HG02623 (cell line): ENCODE measurements at regions not wholly inside any gene's neighbourhood (a gene's known extent, or its start where the extent isn't known, plus 50 kb on each side); places are given as distances from the start of the nearest gene placed in this dataset.

Experiments used
- ATAC-seq: cut with Tn5 transposase; IDR thresholded peaks from one replicate; pipeline ENCODE4 v1.9.1; 2021; ENCODE audit warnings: moderate library complexity; ENCODE audit not compliant: unreplicated experiment

DNA sequence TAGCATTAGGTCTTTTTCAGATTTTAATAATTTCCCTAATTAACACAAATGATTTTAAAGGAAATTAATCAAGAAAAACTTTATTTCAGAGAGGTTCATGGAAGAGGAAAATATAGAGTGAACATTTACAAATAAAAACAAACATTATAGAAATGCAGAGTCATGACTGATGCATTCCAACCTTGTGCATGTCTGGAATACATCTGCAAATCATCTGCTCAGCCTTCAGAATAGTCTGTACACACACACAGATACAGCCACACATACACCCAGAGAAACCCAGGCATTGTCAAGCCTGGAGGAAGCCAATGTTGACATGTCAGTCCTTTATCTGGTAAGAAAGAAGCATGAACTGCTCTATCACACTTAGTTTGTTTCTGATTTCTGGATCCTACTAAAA lies 61.3 kb upstream of the NFKB1 start:
- no peak for ATAC-seq

DNA sequence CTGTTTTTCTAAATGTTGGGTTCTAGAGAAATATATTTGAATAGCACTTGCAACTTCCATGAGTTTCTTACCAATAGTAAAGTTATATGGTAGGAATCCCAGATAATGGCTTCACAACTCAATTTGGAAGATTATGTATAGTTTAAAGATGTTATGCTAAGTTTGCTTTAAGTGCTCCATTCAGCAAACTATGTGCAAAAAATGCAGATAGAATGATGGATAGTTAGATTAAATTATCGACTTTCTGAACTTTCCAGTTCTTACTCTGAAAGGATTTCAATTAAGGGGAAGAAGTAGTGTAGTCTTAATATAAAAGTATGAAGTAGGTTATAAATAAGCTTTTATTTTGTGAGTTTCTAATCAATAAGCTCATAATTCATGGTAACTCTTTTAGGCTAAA lies 60.7 kb upstream of the NFKB1 start:
- no peak for ATAC-seq

DNA sequence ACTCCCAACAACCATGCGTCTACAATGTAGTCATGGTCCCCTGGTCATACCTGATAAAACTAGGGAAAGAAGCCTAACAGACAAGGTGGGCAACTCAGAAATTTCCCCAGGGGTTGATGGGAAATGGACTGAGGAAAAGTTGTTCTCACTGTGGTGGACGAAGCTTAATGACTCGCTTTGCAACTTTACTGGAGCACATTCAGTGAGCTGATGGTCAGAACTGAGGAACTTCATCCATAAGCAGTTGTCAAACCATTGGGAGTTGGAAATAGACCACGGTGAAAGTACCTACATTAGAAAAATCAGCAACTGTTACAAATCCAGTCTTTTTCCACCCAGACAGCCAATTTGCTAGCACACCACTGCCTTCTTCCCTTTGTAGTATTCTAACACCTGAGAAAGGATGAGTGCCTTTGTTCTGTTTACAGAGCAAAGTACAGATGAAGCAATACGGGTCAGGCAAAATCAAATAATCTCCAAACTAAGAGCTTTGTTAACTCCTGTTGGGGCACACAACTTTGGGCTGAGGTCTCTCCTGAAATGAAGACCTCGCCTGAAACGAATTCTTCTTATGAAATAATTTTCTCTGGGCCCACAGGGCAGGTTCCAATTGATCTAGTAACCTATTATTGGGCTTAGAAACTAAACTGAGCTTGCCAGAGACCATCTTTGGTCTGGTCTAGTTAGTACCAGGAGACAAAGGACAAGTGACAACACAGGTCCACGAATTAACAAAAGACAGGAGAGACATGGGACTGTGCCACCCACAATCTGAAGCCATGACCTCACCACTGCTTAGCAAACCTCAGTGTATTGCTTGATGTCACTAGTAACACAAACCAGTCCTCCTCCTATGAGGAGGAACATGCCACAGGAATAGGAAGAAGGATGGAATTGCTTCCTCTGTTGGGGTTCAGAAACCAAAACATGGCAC lies 58.9 kb upstream of the NFKB1 start:
- ATAC-seq: no peak

DNA sequence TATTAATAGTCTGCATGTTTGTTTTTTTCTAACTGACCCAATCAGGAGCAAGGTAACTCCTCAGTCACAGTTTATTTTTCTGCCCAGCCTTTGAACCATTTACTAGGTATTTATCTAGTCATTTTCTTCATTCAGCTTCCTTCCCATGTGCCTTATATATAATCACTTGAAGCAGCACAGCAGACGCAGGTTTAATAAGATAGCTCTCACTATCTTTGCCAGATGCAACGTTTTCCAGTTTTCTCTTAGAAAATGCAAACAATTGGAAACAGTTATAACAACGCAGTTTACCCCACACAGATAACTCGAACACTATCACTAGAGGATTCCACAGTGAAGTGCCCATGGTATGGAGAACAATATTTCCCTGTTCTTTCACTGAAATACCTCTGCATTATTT lies 56.4 kb upstream of the NFKB1 start:
- no peak for ATAC-seq

DNA sequence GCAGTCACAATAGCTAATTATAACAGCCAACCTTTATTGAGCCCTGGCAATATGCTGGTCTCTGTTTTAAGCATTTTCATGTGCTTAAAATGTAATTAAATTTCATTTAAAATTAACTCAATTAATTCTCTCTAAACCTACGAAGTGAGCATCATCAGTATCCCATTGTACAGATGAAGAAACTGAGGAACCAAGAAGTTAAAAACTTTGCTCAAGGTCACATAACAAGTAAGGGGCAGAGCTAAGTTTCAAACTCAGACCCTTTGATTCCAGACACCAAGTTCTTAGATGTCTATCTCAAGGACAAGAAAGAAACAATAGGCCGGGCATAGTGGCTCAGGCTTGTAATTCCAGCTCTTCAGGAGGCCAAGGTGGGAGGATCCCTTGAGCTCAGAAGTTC lies 55.9 kb upstream of the NFKB1 start:
- ATAC-seq: no peak

DNA sequence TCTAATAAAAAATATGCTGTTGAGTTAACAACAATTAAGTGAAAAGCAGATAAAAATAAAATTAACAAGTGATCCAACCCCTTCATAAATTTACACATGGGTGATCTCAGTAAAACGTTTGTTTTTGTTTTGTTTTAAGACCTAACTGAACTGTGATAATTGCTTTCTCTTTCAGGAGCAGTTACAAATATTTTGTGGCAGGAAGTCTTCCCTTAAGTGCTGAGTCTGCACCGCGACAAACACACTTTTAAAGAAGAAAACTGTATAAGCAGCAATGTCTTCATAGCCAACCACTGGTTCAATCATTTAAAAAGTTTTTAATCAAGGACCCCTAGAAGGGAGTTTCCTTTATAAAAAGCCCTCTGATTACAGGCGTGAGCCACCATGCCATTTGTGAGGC lies 53.7 kb upstream of the NFKB1 start:
- no peak for ATAC-seq

DNA sequence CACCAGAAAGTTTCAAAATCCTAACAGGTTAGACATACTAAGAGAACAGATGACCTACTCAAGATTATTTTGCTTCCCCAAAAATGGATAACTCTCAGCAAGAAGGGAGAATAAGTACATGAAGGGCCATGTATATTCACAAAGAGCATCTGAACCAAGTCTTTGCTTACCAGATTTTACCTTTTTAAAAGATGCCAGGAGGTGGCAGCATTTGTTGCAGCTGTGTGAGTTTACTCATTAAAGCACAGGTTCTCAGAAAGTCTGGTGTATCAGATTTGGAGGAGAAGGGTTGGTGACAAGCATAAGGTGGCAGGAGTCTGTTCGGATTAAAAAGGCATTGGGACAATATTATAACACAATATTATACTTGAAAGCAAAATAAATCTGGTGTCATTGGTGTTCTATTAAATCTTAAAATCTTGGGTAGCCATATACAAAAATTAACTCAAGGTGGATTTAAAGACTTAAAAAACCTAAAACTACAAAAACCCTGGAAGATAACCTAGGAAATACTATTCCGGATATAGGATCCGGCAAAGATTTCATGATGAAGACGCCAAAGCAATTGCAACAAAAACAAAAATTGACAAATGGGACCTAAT lies 51.3 kb upstream of the NFKB1 start:
- ATAC-seq: peak; percentile 68

DNA sequence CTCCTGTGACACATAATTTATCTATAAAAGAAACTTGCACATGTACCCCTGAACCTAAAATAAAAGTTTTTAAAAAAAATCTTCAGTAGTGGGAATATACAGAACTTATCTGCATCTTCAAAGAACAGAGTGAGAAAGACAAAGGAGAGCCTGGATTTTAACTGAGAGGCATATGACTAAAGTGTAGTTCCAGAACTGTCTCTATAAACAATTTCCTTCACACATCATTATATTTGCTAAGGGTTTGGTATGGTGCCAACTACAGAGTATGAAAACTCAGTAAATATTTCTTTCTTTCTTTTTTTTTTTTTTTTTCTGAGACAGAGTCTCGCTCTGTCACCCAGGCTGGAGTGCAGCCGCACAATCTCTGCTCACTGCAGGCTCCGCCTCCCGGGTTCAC lies 49.9 kb upstream of the NFKB1 start:
- ATAC-seq: no peak
